ENCODE measurements at regions not wholly inside any gene's neighbourhood (a gene's known extent, or its start where the extent isn't known, plus 50 kb on each side); places are given as distances from the start of the nearest gene placed in this dataset.

- no peak for TF ChIP-seq POLR2A (IDR thresholded peaks at IDR 0.05; ENCODE audit: low read length)
- TF ChIP-seq GATA1 (IDR thresholded peaks at IDR 0.05; ENCODE audit: low read depth, low read length): no peak
Observed at GRCh38 chr10:8294779-8295178, 240.3 kb downstream of the GATA3 start.
